ENCODE measurements at regions not wholly inside any gene's neighbourhood (a gene's known extent, or its start where the extent isn't known, plus 50 kb on each side); places are given as distances from the start of the nearest gene placed in this dataset.

GRCh38 chr16:85539629-85540291 lies 73.4 kb upstream of the GSE1 start (continued):
- no peak for TF ChIP-seq GLMP (CRISPR knock-in tag; IDR thresholded peaks at IDR 0.05; ENCODE audit: borderline replicate concordance)
- peak; percentile 41; the same call in 1 of the 2 replicates for TF ChIP-seq JUND (CRISPR knock-in tag; IDR thresholded peaks at IDR 0.05)
- TF ChIP-seq ZNF20 (CRISPR knock-in tag; IDR thresholded peaks at IDR 0.05) = no peak
- peak; percentile 87 for TF ChIP-seq SOX5 (CRISPR knock-in tag; IDR thresholded peaks at IDR 0.05; ENCODE audit: borderline replicate concordance)
- TF ChIP-seq ZNF580 (CRISPR knock-in tag; IDR thresholded peaks at IDR 0.05; ENCODE audit: borderline replicate concordance, low read depth) = 0 out of 2 replicates have a peak, but pooled peaks have one; percentile 41
- 0 out of 2 replicates have a peak, but pooled peaks have one; percentile 17 for TF ChIP-seq KDM5B (CRISPR knock-in tag; IDR thresholded peaks at IDR 0.05; ENCODE audit: borderline replicate concordance)
- peak; percentile 92 for TF ChIP-seq MAX (IDR thresholded peaks at IDR 0.05)
- TF ChIP-seq, protein P1, sequence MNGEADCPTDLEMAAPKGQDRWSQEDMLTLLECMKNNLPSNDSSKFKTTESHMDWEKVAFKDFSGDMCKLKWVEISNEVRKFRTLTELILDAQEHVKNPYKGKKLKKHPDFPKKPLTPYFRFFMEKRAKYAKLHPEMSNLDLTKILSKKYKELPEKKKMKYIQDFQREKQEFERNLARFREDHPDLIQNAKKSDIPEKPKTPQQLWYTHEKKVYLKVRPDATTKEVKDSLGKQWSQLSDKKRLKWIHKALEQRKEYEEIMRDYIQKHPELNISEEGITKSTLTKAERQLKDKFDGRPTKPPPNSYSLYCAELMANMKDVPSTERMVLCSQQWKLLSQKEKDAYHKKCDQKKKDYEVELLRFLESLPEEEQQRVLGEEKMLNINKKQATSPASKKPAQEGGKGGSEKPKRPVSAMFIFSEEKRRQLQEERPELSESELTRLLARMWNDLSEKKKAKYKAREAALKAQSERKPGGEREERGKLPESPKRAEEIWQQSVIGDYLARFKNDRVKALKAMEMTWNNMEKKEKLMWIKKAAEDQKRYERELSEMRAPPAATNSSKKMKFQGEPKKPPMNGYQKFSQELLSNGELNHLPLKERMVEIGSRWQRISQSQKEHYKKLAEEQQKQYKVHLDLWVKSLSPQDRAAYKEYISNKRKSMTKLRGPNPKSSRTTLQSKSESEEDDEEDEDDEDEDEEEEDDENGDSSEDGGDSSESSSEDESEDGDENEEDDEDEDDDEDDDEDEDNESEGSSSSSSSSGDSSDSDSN (CRISPR knock-in tag; IDR thresholded peaks at IDR 0.05) = peak; percentile 54; the same call in 1 of the 2 replicates
- peak; percentile 59; the same call in 1 of the 2 replicates for TF ChIP-seq ZNF790 (CRISPR knock-in tag; IDR thresholded peaks at IDR 0.05; ENCODE audit: borderline replicate concordance)
- peak; percentile 67; the same call in 1 of the 2 replicates for TF ChIP-seq ZNF709 (CRISPR knock-in tag; IDR thresholded peaks at IDR 0.05)
- no peak for TF ChIP-seq ZNF589 (CRISPR knock-in tag; conservative IDR thresholded peaks at IDR 0.05)
- TF ChIP-seq ZNF746 (CRISPR knock-in tag; IDR thresholded peaks at IDR 0.05) = peak; percentile 59; the same call in 1 of the 2 replicates
- TF ChIP-seq ZMYM2 (CRISPR knock-in tag; IDR thresholded peaks at IDR 0.05) = peak; percentile 65; the same call in 1 of the 2 replicates
- no peak for TF ChIP-seq LCORL (IDR thresholded peaks at IDR 0.05)
- peak; percentile 84 for TF ChIP-seq LCORL (CRISPR knock-in tag; IDR thresholded peaks at IDR 0.05)
- no peak for TF ChIP-seq RERE (CRISPR knock-in tag; IDR thresholded peaks at IDR 0.05; ENCODE audit: low read depth)
- TF ChIP-seq MXD4 (CRISPR knock-in tag; IDR thresholded peaks at IDR 0.05) = peak; percentile 61
- TF ChIP-seq RBM39 (IDR thresholded peaks at IDR 0.05; ENCODE audit: low read depth, low read length, poor library complexity, severe bottlenecking) = no peak
- TF ChIP-seq ZNF275 (CRISPR knock-in tag; IDR thresholded peaks at IDR 0.05; ENCODE audit: borderline replicate concordance) = no peak
